Endodermal cell (in vitro differentiated cells): ENCODE measurements at regions not wholly inside any gene's neighbourhood (a gene's known extent, or its start where the extent isn't known, plus 50 kb on each side); places are given as distances from the start of the nearest gene placed in this dataset.

Experiments
- DNase-seq: peaks from one replicate; pipeline ENCODE4 v3.0.0-alpha.2; 2017
- H3K27ac ChIP-seq: 2 replicates; pipeline ENCODE4 v1.5.1; 2013; ENCODE audit warnings: mild to moderate bottlenecking, low read depth, low read length, moderate library complexity
- H3K27me3 ChIP-seq: 2 replicates; pipeline ENCODE4 v1.6.1; 2013; ENCODE audit warnings: mild to moderate bottlenecking, low read length, moderate library complexity; ENCODE audit not compliant: insufficient read depth, control insufficient read depth, poor library complexity, severe bottlenecking
- H3K36me3 ChIP-seq: 2 replicates; pipeline ENCODE4 v1.7.0; 2013; ENCODE audit warnings: mild to moderate bottlenecking, low read length, moderate library complexity; ENCODE audit not compliant: control insufficient read depth, insufficient read depth
- H3K4me1 ChIP-seq: one replicate; pipeline ENCODE4 v1.7.0; 2013; ENCODE audit warnings: low read length; ENCODE audit not compliant: control insufficient read depth, insufficient read depth
- H3K4me3 ChIP-seq: 2 replicates; pipeline ENCODE4 v1.5.1; 2013; ENCODE audit warnings: mild to moderate bottlenecking, low read length, moderate library complexity
- H3K9ac ChIP-seq: 2 replicates; pipeline ENCODE4 v1.6.1; 2013; ENCODE audit warnings: mild to moderate bottlenecking, low read length, moderate library complexity; ENCODE audit not compliant: poor library complexity, severe bottlenecking; ENCODE audit errors: extremely low read depth
- H3K9me3 ChIP-seq: 2 replicates; pipeline ENCODE4 v1.6.1; 2013; ENCODE audit warnings: mild to moderate bottlenecking, low read length, moderate library complexity; ENCODE audit not compliant: control insufficient read depth
- H3K27ac Mint-ChIP-seq: 2 replicates; pipeline ENCODE4 v1.8.0; 2020; ENCODE audit warnings: mixed read lengths
- H3K27me3 Mint-ChIP-seq: 2 replicates; pipeline ENCODE4 v1.8.0; 2021; ENCODE audit warnings: mild to moderate bottlenecking, mixed read lengths; ENCODE audit not compliant: insufficient read depth
- H3K36me3 Mint-ChIP-seq: 2 replicates; pipeline ENCODE4 v1.8.0; 2020; ENCODE audit warnings: low read depth, mixed read lengths
- H3K4me1 Mint-ChIP-seq: 2 replicates; pipeline ENCODE4 v1.8.0; 2020; ENCODE audit warnings: mixed read lengths
- H3K4me3 Mint-ChIP-seq: 2 replicates; pipeline ENCODE4 v1.8.0; 2020; ENCODE audit warnings: mild to moderate bottlenecking, moderate library complexity, mixed read lengths
- H3K9me3 Mint-ChIP-seq: 2 replicates; pipeline ENCODE4 v1.8.0; 2020; ENCODE audit warnings: mild to moderate bottlenecking, mixed read lengths
- CTCF ChIP-seq: fragments of 200-600 bp; sonication (generic); conservative IDR thresholded peaks from 2 replicates; pipeline ENCODE4 v1.5.0; 2021; ENCODE audit warnings: antibody characterized with exemption, mild to moderate bottlenecking
- WGBS, 2 experiments: methylation state at CpG; one replicate each; pipeline versions ENCODE4 v1.1.5 to v1.1.7; 2013; ENCODE audit warnings: missing lambda C conversion rate in 2 of 2, mixed read lengths in 1 of 2; ENCODE audit not compliant: insufficient coverage in 1 of 2, insufficient read length in 1 of 2; 5-methylcytosine and 5-hydroxymethylcytosine counted together

GRCh38 chr13:23986619-23987018 is 89.3 kb upstream of the C1QTNF9B start:
- Mint-ChIP-seq H3K27me3 (peaks cover 8% of the 10 kb centered on the region), H3K4me1 (peaks cover 3% of the 10 kb centered on the region), H3K9me3 (no peaks in the 10 kb centered on the region), H3K4me3 (no peak overlapping the region), H3K36me3 (no peaks in the 10 kb centered on the region), H3K27ac (no peak overlapping the region)
- H3K36me3 ChIP-seq = no peaks in the 10 kb centered on the region
- no peak overlapping the region for H3K27ac ChIP-seq
- no peaks in the 10 kb centered on the region for H3K4me1 ChIP-seq
- H3K9ac ChIP-seq = no peak overlapping the region
- no peaks in the 10 kb centered on the region for H3K9me3 ChIP-seq
- H3K4me3 ChIP-seq = no peak overlapping the region
- no peaks in the 10 kb centered on the region for H3K27me3 ChIP-seq
- WGBS, 2 experiments = 86 to 92% methylated on average over 3 of the region's 3 CpGs
- TF ChIP-seq CTCF = no peak
- no peak for DNase-seq

- no peak overlapping the region for H3K4me3 ChIP-seq
- no peak overlapping the region for H3K4me3 Mint-ChIP-seq
- WGBS, 2 experiments = 93 to 100% methylated on average over 2 to 4 of the region's 4 CpGs
- no peaks in the 10 kb centered on the region for H3K36me3 ChIP-seq
- H3K27ac ChIP-seq = no peak overlapping the region
- no peaks in the 10 kb centered on the region for H3K27me3 ChIP-seq
- peaks cover 8% of the 10 kb centered on the region for H3K27me3 Mint-ChIP-seq
- no peak for DNase-seq
- H3K9me3 Mint-ChIP-seq = no peaks in the 10 kb centered on the region
- H3K9ac ChIP-seq = no peak overlapping the region
- peaks cover 3% of the 10 kb centered on the region for H3K4me1 Mint-ChIP-seq
- no peaks in the 10 kb centered on the region for H3K9me3 ChIP-seq
- TF ChIP-seq CTCF = no peak
- H3K4me1 ChIP-seq = no peaks in the 10 kb centered on the region
- H3K27ac Mint-ChIP-seq = no peak overlapping the region
- H3K36me3 Mint-ChIP-seq = no peaks in the 10 kb centered on the region
Measured at GRCh38 chr13:23987331-23987894, 90.1 kb upstream of the C1QTNF9B start.

- no peaks in the 10 kb centered on the region for H3K4me1 Mint-ChIP-seq
- H3K27me3 Mint-ChIP-seq = peaks cover 8% of the 10 kb centered on the region
- no peak for DNase-seq
- no peak for TF ChIP-seq CTCF
- no peak overlapping the region for H3K4me3 Mint-ChIP-seq
- Histone ChIP-seq H3K27ac (peak overlapping the region; percentile 47), H3K27me3 (no peaks in the 10 kb centered on the region), H3K36me3 (no peaks in the 10 kb centered on the region), H3K4me3 (no peak overlapping the region), H3K9me3 (no peaks in the 10 kb centered on the region), H3K9ac (no peak overlapping the region), H3K4me1 (no peaks in the 10 kb centered on the region)
- no peaks in the 10 kb centered on the region for H3K36me3 Mint-ChIP-seq
- H3K27ac Mint-ChIP-seq = no peak overlapping the region
- 75 to 84% methylated on average over 3 of the region's 4 CpGs for WGBS, 2 experiments
- H3K9me3 Mint-ChIP-seq = no peaks in the 10 kb centered on the region
Measured at GRCh38 chr13:23988546-23989122, 91.3 kb upstream of the C1QTNF9B start.
